GM21786 (cell line): ENCODE measurements at regions not wholly inside any gene's neighbourhood (a gene's known extent, or its start where the extent isn't known, plus 50 kb on each side); places are given as distances from the start of the nearest gene placed in this dataset.

Experiments used
- ATAC-seq: cut with Tn5 transposase; IDR thresholded peaks from one replicate; pipeline ENCODE4 v1.9.1; 2021; ENCODE audit not compliant: unreplicated experiment

GRCh38 chr12:59927032-59927431 lies 331.2 kb downstream of the SLC16A7 start:
- no peak for ATAC-seq

GRCh38 chr12:59928416-59928815 lies 332.6 kb downstream of the SLC16A7 start:
- no peak for ATAC-seq

- ATAC-seq: no peak
Observed at GRCh38 chr12:59929110-59929509, 333.3 kb downstream of the SLC16A7 start.

- no peak for ATAC-seq
Observed at GRCh38 chr12:59934486-59934885, 338.7 kb downstream of the SLC16A7 start.

- ATAC-seq: no peak
Observed at GRCh38 chr12:59936534-59936933, 340.7 kb downstream of the SLC16A7 start.

- ATAC-seq: no peak
Observed at GRCh38 chr12:59937148-59937547, 341.3 kb downstream of the SLC16A7 start.

GRCh38 chr12:59938190-59938962 lies 342.5 kb downstream of the SLC16A7 start:
- no peak for ATAC-seq

GRCh38 chr12:59940631-59941342 lies 345.0 kb downstream of the SLC16A7 start:
- no peak for ATAC-seq

GRCh38 chr12:59941461-59941860 lies 345.6 kb downstream of the SLC16A7 start:
- ATAC-seq: no peak

- no peak for ATAC-seq
Observed at GRCh38 chr12:59944177-59944576, 348.3 kb downstream of the SLC16A7 start.

- no peak for ATAC-seq
Observed at GRCh38 chr12:59946635-59947034, 350.8 kb downstream of the SLC16A7 start.

- ATAC-seq: no peak
Observed at GRCh38 chr12:59963546-59963945, 367.7 kb downstream of the SLC16A7 start.

- ATAC-seq: no peak
Observed at GRCh38 chr12:59972905-59973304, 377.1 kb downstream of the SLC16A7 start.

- no peak for ATAC-seq
Observed at GRCh38 chr12:59973515-59973914, 377.7 kb downstream of the SLC16A7 start.

- no peak for ATAC-seq
Observed at GRCh38 chr12:59977779-59978178, 381.9 kb downstream of the SLC16A7 start.

GRCh38 chr12:59980476-59980875 lies 384.6 kb downstream of the SLC16A7 start:
- no peak for ATAC-seq

- ATAC-seq: no peak
Observed at GRCh38 chr12:59999291-59999690, 403.5 kb downstream of the SLC16A7 start.

- no peak for ATAC-seq
Observed at GRCh38 chr12:60010486-60010885, 414.7 kb downstream of the SLC16A7 start.

GRCh38 chr12:60012659-60013058 lies 416.8 kb downstream of the SLC16A7 start:
- ATAC-seq: no peak

GRCh38 chr12:60014436-60014835 lies 418.6 kb downstream of the SLC16A7 start:
- no peak for ATAC-seq

GRCh38 chr12:60020068-60020467 lies 424.2 kb downstream of the SLC16A7 start:
- ATAC-seq: no peak

GRCh38 chr12:60021235-60021634 lies 425.4 kb downstream of the SLC16A7 start:
- no peak for ATAC-seq
